ENCODE measurements at regions not wholly inside any gene's neighbourhood (a gene's known extent, or its start where the extent isn't known, plus 50 kb on each side); places are given as distances from the start of the nearest gene placed in this dataset.

GRCh38 chrX:77009691-77010090 lies 437.5 kb upstream of the FGF16 start:
- no peak overlapping the region for H3K27ac ChIP-seq (ENCODE audit: low read depth in 1 of 2, low read length in 2 of 2)
- no peak for DNase-seq (ENCODE audit: low spot score)
- H3K27me3 ChIP-seq (ENCODE audit: control insufficient read depth in 4 of 4, insufficient read depth in 4 of 4, low read length in 3 of 4): no peaks in the 10 kb centered on the region
- H3K4me1 ChIP-seq (ENCODE audit: control insufficient read depth in 4 of 4, insufficient read depth in 4 of 4, low read length in 3 of 4): no peaks in the 10 kb centered on the region
- no peaks in the 10 kb centered on the region for H3K9me3 ChIP-seq (ENCODE audit: control insufficient read depth in 4 of 4, low read length in 3 of 4)
- H3K9ac ChIP-seq (ENCODE audit: low read depth in 1 of 2, low read length in 2 of 2): no peak overlapping the region
- 82% methylated on average over 2 of the region's 2 CpGs for WGBS
- TF ChIP-seq HNF4G (IDR thresholded peaks at IDR 0.05): no peak
- no peak for TF ChIP-seq REST (IDR thresholded peaks at IDR 0.05)
- no peak for TF ChIP-seq SP1 (IDR thresholded peaks at IDR 0.05)
- no peak for TF ChIP-seq NR2F2 (IDR thresholded peaks at IDR 0.05)
- TF ChIP-seq ATF3 (IDR thresholded peaks at IDR 0.05): no peak
- no peak for TF ChIP-seq GABPA (IDR thresholded peaks at IDR 0.05 in 1 of 2, conservative IDR thresholded peaks at IDR 0.05 in 1 of 2)
- no peak for TF ChIP-seq MAX (IDR thresholded peaks at IDR 0.05)
- TF ChIP-seq FOXA1 (IDR thresholded peaks at IDR 0.05): no peak
- TF ChIP-seq JUND (IDR thresholded peaks at IDR 0.05): no peak
- no peak for TF ChIP-seq HNF4A (conservative IDR thresholded peaks at IDR 0.05)
- no peak for TF ChIP-seq CTCF (IDR thresholded peaks at IDR 0.05; ENCODE audit: low read depth, low read length, missing input control)
- TF ChIP-seq ZBTB33 (IDR thresholded peaks at IDR 0.05): no peak
- TF ChIP-seq YY1 (IDR thresholded peaks at IDR 0.05): no peak
- TF ChIP-seq FOXA2 (IDR thresholded peaks at IDR 0.05): no peak
- no peak for TF ChIP-seq TAF1 (conservative IDR thresholded peaks at IDR 0.05)
- no peaks in the 10 kb centered on the region for H3K36me3 ChIP-seq (ENCODE audit: control insufficient read depth in 4 of 4, insufficient read depth in 3 of 4, low read depth in 1 of 4, low read length in 3 of 4)
- no peak overlapping the region for H3K4me3 ChIP-seq (ENCODE audit: low read depth in 1 of 3, low read length in 3 of 3)

All from liver (tissue), 8 donors.